C4-2B (cell line): ENCODE measurements at regions not wholly inside any gene's neighbourhood (a gene's known extent, or its start where the extent isn't known, plus 50 kb on each side); places are given as distances from the start of the nearest gene placed in this dataset.

Experiments
- CTCF ChIP-seq: fragments of 450-650 bp; conservative IDR thresholded peaks from 2 replicates; pipeline ENCODE4 v1.5.1; 2017; ENCODE audit warnings: mild to moderate bottlenecking
- ZFX ChIP-seq: fragments of 450-650 bp; IDR thresholded peaks from 2 replicates; pipeline ENCODE4 v1.6.1; 2017

- TF ChIP-seq CTCF (no peak), ZFX (no peak)
These were observed 184.4 kb downstream of the PRL start for GRCh38 chr6:22112461-22112860.
